Fibroblast of lung (primary cell): ENCODE measurements at regions not wholly inside any gene's neighbourhood (a gene's known extent, or its start where the extent isn't known, plus 50 kb on each side); places are given as distances from the start of the nearest gene placed in this dataset.

ENCODE experiments used
- CTCF ChIP-seq, 2 donors: IDR thresholded peaks in 1 of 2; conservative IDR thresholded peaks in 1 of 2; 1 replicate in 1 of 2; 2 replicates in 1 of 2; pipeline ENCODE4 v1.5.1; 2011 to 2012; ENCODE audit warnings: low read length in 2 of 2, control low read depth in 1 of 2, inconsistent platforms in 1 of 2, low read depth in 1 of 2, mild to moderate bottlenecking in 1 of 2
- EZH2 ChIP-seq: IDR thresholded peaks from 2 replicates; pipeline ENCODE4 v1.5.1; 2012; ENCODE audit warnings: low read length, control low read depth, mild to moderate bottlenecking; ENCODE audit errors: missing control alignments

- no peak for TF ChIP-seq CTCF (conservative IDR thresholded peaks at IDR 0.05 in 1 of 2, IDR thresholded peaks at IDR 0.05 in 1 of 2; ENCODE audit: low read depth in 1 of 2, low read length in 2 of 2)
- no peak for TF ChIP-seq EZH2
Observed at GRCh38 chr12:5114436-5114835, 70.8 kb downstream of the KCNA5 start.
